MM.1S (cell line): ENCODE measurements at regions not wholly inside any gene's neighbourhood (a gene's known extent, or its start where the extent isn't known, plus 50 kb on each side); places are given as distances from the start of the nearest gene placed in this dataset.

Experiments
- CTCF ChIP-seq: fragments of 300-600 bp; sonication (generic); IDR thresholded peaks from 2 replicates; pipeline ENCODE4 v1.5.1; 2016; ENCODE audit warnings: antibody characterized with exemption, low read length, mixed read lengths
- EZH2phosphoT487 ChIP-seq: fragments of 300-600 bp; sonication (generic); IDR thresholded peaks from 2 replicates; pipeline ENCODE4 v1.6.1; 2018; ENCODE audit warnings: antibody characterized with exemption, low read length

DNA sequence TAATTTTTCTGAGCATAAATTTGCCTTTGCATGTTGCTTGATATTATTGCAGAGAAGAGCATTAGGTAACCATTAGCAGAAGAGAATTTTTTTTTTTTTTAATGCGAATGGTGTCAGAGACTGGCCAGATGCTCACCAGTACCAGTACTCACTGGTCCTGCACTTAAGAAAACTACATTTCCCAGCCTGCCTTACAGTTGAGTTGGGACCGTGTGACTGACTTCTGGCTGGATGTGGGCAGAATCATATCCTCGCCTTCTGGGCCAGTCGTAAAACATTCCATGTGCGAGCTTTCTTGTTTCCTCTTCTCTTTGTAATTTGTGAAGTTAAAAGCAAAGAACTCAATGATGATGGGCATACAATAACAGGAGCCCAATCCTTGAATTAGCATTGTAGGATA, 132.4 kb downstream of the LRRC30 start:
- TF ChIP-seq CTCF = no peak
- TF ChIP-seq EZH2phosphoT487 = no peak
